ENCODE measurements at regions not wholly inside any gene's neighbourhood (a gene's known extent, or its start where the extent isn't known, plus 50 kb on each side); places are given as distances from the start of the nearest gene placed in this dataset.
"Not testable (repeated sequence)": the region's sequence is repeated elsewhere in the genome, so short reads cannot be mapped to it uniquely, and the experiment has no call there.

- no peak for DNase-seq
Measured at GRCh38 chr22:35138521-35138920, 72.6 kb downstream of the ISX start.

GRCh38 chr22:35140879-35141745, 75.2 kb downstream of the ISX start:
- DNase-seq: no peak

GRCh38 chr22:35148381-35148780, 82.4 kb downstream of the ISX start:
- no peak for DNase-seq

GRCh38 chr22:35148866-35149548, 83.0 kb downstream of the ISX start:
- DNase-seq: no peak

GRCh38 chr22:35150183-35151107, 84.5 kb downstream of the ISX start:
- DNase-seq: peak; percentile 59

GRCh38 chr22:35152316-35152715, 86.4 kb downstream of the ISX start:
- no peak for DNase-seq

GRCh38 chr22:35154937-35155387, 89.0 kb downstream of the ISX start:
- peak; percentile 11 for DNase-seq

GRCh38 chr22:35155403-35156025, 89.6 kb downstream of the ISX start:
- no peak for DNase-seq

- no peak for DNase-seq
Measured at GRCh38 chr22:35156945-35157344, 91.0 kb downstream of the ISX start.

GRCh38 chr22:35158336-35158735, 92.4 kb downstream of the ISX start:
- no peak for DNase-seq

GRCh38 chr22:35159343-35159742, 93.4 kb downstream of the ISX start:
- no peak for DNase-seq

- no peak for DNase-seq
Measured at GRCh38 chr22:35160268-35160667, 94.3 kb downstream of the ISX start.

- DNase-seq: not testable (repeated sequence)
Measured at GRCh38 chr22:35165896-35166295, 91.4 kb upstream of the HMGXB4 start.

- no peak for DNase-seq
Measured at GRCh38 chr22:35170716-35171697, 86.3 kb upstream of the HMGXB4 start.

GRCh38 chr22:35172442-35172841, 84.9 kb upstream of the HMGXB4 start:
- no peak for DNase-seq

GRCh38 chr22:35173655-35174054, 83.6 kb upstream of the HMGXB4 start:
- no peak for DNase-seq

GRCh38 chr22:35174401-35175038, 82.8 kb upstream of the HMGXB4 start:
- no peak for DNase-seq

- DNase-seq: no peak
Measured at GRCh38 chr22:35175392-35175791, 81.9 kb upstream of the HMGXB4 start.

- DNase-seq: no peak
Measured at GRCh38 chr22:35177811-35178210, 79.5 kb upstream of the HMGXB4 start.

GRCh38 chr22:35178446-35178845, 78.8 kb upstream of the HMGXB4 start:
- no peak for DNase-seq

GRCh38 chr22:35183917-35184316, 73.4 kb upstream of the HMGXB4 start:
- no peak for DNase-seq
